H1 (cell line): ENCODE measurements at regions not wholly inside any gene's neighbourhood (a gene's known extent, or its start where the extent isn't known, plus 50 kb on each side); places are given as distances from the start of the nearest gene placed in this dataset.

ENCODE experiments used
- CTCF ChIA-PET: fragments of 300-600 bp; sonication (Branson Sonifier 250); formaldehyde crosslinking; loops from one replicate; lab custom pipeline; 2021; ENCODE audit not compliant: partially characterized antibody; lab: Charles Lee
- POLR2A ChIA-PET: fragments of 300-600 bp; sonication (Branson Sonifier 250); formaldehyde crosslinking; loops from one replicate; lab custom pipeline; 2021; ENCODE audit warnings: inconsistent platforms; ENCODE audit not compliant: partially characterized antibody; lab: Charles Lee
- DNase-seq, 2 experiments: peaks; one replicate each; pipeline versions ENCODE4 v3.0.0 to v3.0.0-alpha.2; 2010 to 2022; ENCODE audit warnings: low spot score in 2 of 2, low read depth in 1 of 2, mixed read lengths in 1 of 2
- FAIRE-seq: peaks from 2 replicates; lab custom pipeline; 2011; peaks lifted over from hg19 to GRCh38; lab: Jason Lieb, UNC
- H2AFZ ChIP-seq: 2 replicates; pipeline ENCODE4 v1.8.1; 2012; ENCODE audit warnings: low read length, inconsistent platforms
- H2AK5ac ChIP-seq: 2 replicates; pipeline ENCODE4 v1.6.1; 2013; ENCODE audit warnings: low read depth, low read length
- H2BK120ac ChIP-seq: replicated peaks from 2 replicates; pipeline ENCODE3; 2013; ENCODE audit warnings: low read depth, low read length, inconsistent platforms
- H2BK12ac ChIP-seq: 2 replicates; pipeline ENCODE4 v1.6.1; 2013; ENCODE audit warnings: low read depth, low read length
- H2BK15ac ChIP-seq: 2 replicates; pipeline ENCODE4 v1.6.1; 2013; ENCODE audit warnings: low read length
- H2BK20ac ChIP-seq: 2 replicates; pipeline ENCODE4 v1.6.1; 2013; ENCODE audit warnings: low read length
- H2BK5ac ChIP-seq: 2 replicates; pipeline ENCODE4 v1.6.1; 2013; ENCODE audit warnings: low read depth, low read length
- H3K14ac ChIP-seq: 2 replicates; pipeline ENCODE4 v1.6.1; 2013; ENCODE audit warnings: inconsistent platforms; ENCODE audit not compliant: insufficient read length
- H3K18ac ChIP-seq: 2 replicates; pipeline ENCODE4 v1.6.1; 2013; ENCODE audit warnings: low read length; ENCODE audit errors: extremely low read depth
- H3K23ac ChIP-seq: 2 replicates; pipeline ENCODE4 v1.6.1; 2013; ENCODE audit warnings: inconsistent platforms; ENCODE audit not compliant: insufficient read length
- H3K23me2 ChIP-seq: 2 replicates; pipeline ENCODE4 v1.6.1; 2013; ENCODE audit warnings: low read depth, low read length
- H3K27ac ChIP-seq: 2 replicates; pipeline ENCODE4 v1.6.1; 2011; ENCODE audit warnings: low read depth, low read length, inconsistent platforms
- H3K27me3 ChIP-seq, 4 experiments: replicated peaks in 1 of 4; 1 replicate in 1 of 4; 2 replicates in 3 of 4; pipeline versions ENCODE4 v1.6.1 to v1.8.1; 2011 to 2013; ENCODE audit warnings: low read length in 3 of 4, mild to moderate bottlenecking in 3 of 4, inconsistent platforms in 2 of 4, mixed read lengths in 2 of 4, moderate library complexity in 1 of 4; ENCODE audit not compliant: control insufficient read depth in 3 of 4, insufficient read depth in 3 of 4; ENCODE audit errors: extremely low read depth in 1 of 4
- H3K36me3 ChIP-seq, 4 experiments: 2 replicates each; pipeline versions ENCODE4 v1.6.1 to v1.8.1; 2011 to 2013; ENCODE audit warnings: mild to moderate bottlenecking in 4 of 4, low read length in 3 of 4, moderate library complexity in 2 of 4, control low read depth in 1 of 4, inconsistent platforms in 1 of 4; ENCODE audit not compliant: insufficient read depth in 4 of 4, control insufficient read depth in 2 of 4
- H3K4ac ChIP-seq: replicated peaks from 2 replicates; pipeline ENCODE3; 2013; ENCODE audit warnings: low read length, low read depth, mixed read lengths, inconsistent platforms; ENCODE audit not compliant: insufficient read length
- H3K4me1 ChIP-seq, 4 experiments: replicated peaks in 1 of 4; 1 replicate in 1 of 4; 2 replicates in 3 of 4; pipeline versions ENCODE4 v1.6.1 to v1.8.1; 2011 to 2013; ENCODE audit warnings: low read length in 3 of 4, inconsistent platforms in 2 of 4, mixed read lengths in 1 of 4; ENCODE audit not compliant: insufficient read depth in 4 of 4, control insufficient read depth in 3 of 4
- H3K4me2 ChIP-seq, 2 experiments: 2 replicates each; pipeline versions ENCODE4 v1.6.1 to v1.8.1; 2011 to 2013; ENCODE audit warnings: low read depth in 2 of 2, low read length in 2 of 2, control low read depth in 1 of 2, inconsistent platforms in 1 of 2, mild to moderate bottlenecking in 1 of 2; ENCODE audit not compliant: insufficient read depth in 1 of 2
- H3K4me3 ChIP-seq, 4 experiments: fragments of 200-600, 300-600 bp in 1 of 4; sonication (generic), shearing (Covaris generic), sonication (Bioruptor Twin) in 1 of 4; 2 replicates each; pipeline versions ENCODE4 v1.5.1 to v1.8.1; 2011 to 2016; ENCODE audit warnings: low read length in 4 of 4, low read depth in 3 of 4, control low read depth in 2 of 4, inconsistent platforms in 2 of 4, mild to moderate bottlenecking in 2 of 4, mixed read lengths in 1 of 4, moderate library complexity in 1 of 4; ENCODE audit not compliant: insufficient read depth in 2 of 4; ENCODE audit errors: extremely low read depth in 1 of 4
- H3K56ac ChIP-seq: replicated peaks from 2 replicates; pipeline ENCODE3; 2013; ENCODE audit warnings: low read depth, mild to moderate bottlenecking, mixed read lengths, low read length, inconsistent platforms; ENCODE audit not compliant: insufficient read length
- H3K79me1 ChIP-seq: 2 replicates; pipeline ENCODE4 v1.6.1; 2013; ENCODE audit warnings: low read depth, low read length, control low read depth
- H3K79me2 ChIP-seq, 2 experiments: 2 replicates each; pipeline versions ENCODE4 v1.6.1 to v1.8.1; 2012 to 2013; ENCODE audit warnings: low read length in 2 of 2, mild to moderate bottlenecking in 2 of 2, inconsistent platforms in 1 of 2; ENCODE audit not compliant: insufficient read depth in 2 of 2, control insufficient read depth in 1 of 2
- H3K9ac ChIP-seq, 4 experiments: replicated peaks in 1 of 4; 1 replicate in 1 of 4; 2 replicates in 3 of 4; pipeline versions ENCODE4 v1.6.1 to v1.8.1; 2011 to 2013; ENCODE audit warnings: low read depth in 3 of 4, low read length in 3 of 4, control low read depth in 2 of 4, mild to moderate bottlenecking in 2 of 4, moderate library complexity in 2 of 4, inconsistent platforms in 1 of 4; ENCODE audit errors: extremely low read depth in 1 of 4
- H3K9me3 ChIP-seq, 2 experiments: 2 replicates each; pipeline versions ENCODE4 v1.6.1 to v1.8.1; 2012 to 2013; ENCODE audit warnings: mild to moderate bottlenecking in 2 of 2, moderate library complexity in 2 of 2, control low read depth in 1 of 2, inconsistent platforms in 1 of 2, low read depth in 1 of 2, low read length in 1 of 2, mixed read lengths in 1 of 2; ENCODE audit not compliant: insufficient read depth in 2 of 2
- H4K20me1 ChIP-seq, 2 experiments: replicated peaks in 1 of 2; 2 replicates each; pipeline versions ENCODE3 to v1.8.1; 2011 to 2013; ENCODE audit warnings: inconsistent platforms in 2 of 2, low read length in 2 of 2, mild to moderate bottlenecking in 1 of 2; ENCODE audit not compliant: insufficient read depth in 2 of 2, control insufficient read depth in 1 of 2
- H4K5ac ChIP-seq: 2 replicates; pipeline ENCODE4 v1.6.1; 2013; ENCODE audit warnings: low read length, low read depth, mixed read lengths, inconsistent platforms; ENCODE audit not compliant: insufficient read length
- H4K8ac ChIP-seq: 2 replicates; pipeline ENCODE4 v1.8.0; 2013; ENCODE audit warnings: mild to moderate bottlenecking, moderate library complexity, low read length, inconsistent platforms; ENCODE audit not compliant: insufficient read depth; ENCODE audit errors: extremely low read depth
- H4K91ac ChIP-seq: replicated peaks from 2 replicates; pipeline ENCODE3; 2013; ENCODE audit warnings: low read length, mixed read lengths, inconsistent platforms; ENCODE audit not compliant: insufficient read length
- ASH2L ChIP-seq: fragments of 200-600, 300-600 bp; sonication (generic); IDR thresholded peaks from one replicate; pipeline ENCODE4 v1.7.1; 2017; ENCODE audit warnings: low read length
- E2F6 ChIP-seq: IDR thresholded peaks from 2 replicates; pipeline ENCODE4 v1.6.1; 2012; ENCODE audit warnings: inconsistent platforms
- JUND ChIP-seq: IDR thresholded peaks from 2 replicates; pipeline ENCODE4 v1.6.1; 2011; ENCODE audit warnings: mild to moderate bottlenecking, improper control_type of control experiment, low read length
- KDM4A ChIP-seq: IDR thresholded peaks from one replicate; pipeline ENCODE4 v1.7.1; 2012; ENCODE audit warnings: low read depth, mild to moderate bottlenecking, moderate library complexity, low read length, inconsistent platforms; ENCODE audit not compliant: severe bottlenecking
- MAFK ChIP-seq: IDR thresholded peaks from 2 replicates; pipeline ENCODE4 v1.6.1; 2012; ENCODE audit warnings: low read depth, mild to moderate bottlenecking, improper control_type of control experiment, low read length
- RBBP5 ChIP-seq: IDR thresholded peaks from 2 replicates; pipeline ENCODE4 v1.7.1; 2012; ENCODE audit warnings: low read depth, mild to moderate bottlenecking, inconsistent platforms, low read length, moderate library complexity, borderline replicate concordance
- SIN3A ChIP-seq, 2 experiments: IDR thresholded peaks in 1 of 2; conservative IDR thresholded peaks in 1 of 2; 2 replicates each; pipeline ENCODE4 v1.6.1; 2011 to 2012; ENCODE audit warnings: low read length in 2 of 2, improper control_type of control experiment in 1 of 2, low read depth in 1 of 2, mild to moderate bottlenecking in 1 of 2
- SP1 ChIP-seq: IDR thresholded peaks from 2 replicates; pipeline ENCODE4 v1.6.1; 2011; ENCODE audit warnings: low read depth, low read length
- SP2 ChIP-seq: IDR thresholded peaks from 2 replicates; pipeline ENCODE4 v1.6.1; 2012; ENCODE audit warnings: mild to moderate bottlenecking, low read length, inconsistent platforms
- SUZ12 ChIP-seq: fragments of 200-600 bp; sonication (generic); IDR thresholded peaks from 2 replicates; pipeline ENCODE4 v1.6.1; 2012; ENCODE audit warnings: mild to moderate bottlenecking, inconsistent platforms, low read length, moderate library complexity, mixed read lengths
- TAF1 ChIP-seq: IDR thresholded peaks from 2 replicates; pipeline ENCODE4 v1.6.1; 2011; ENCODE audit warnings: mild to moderate bottlenecking, low read depth, low read length
- TAF7 ChIP-seq: optimal IDR thresholded peaks from 2 replicates; pipeline ENCODE3; 2011; ENCODE audit warnings: low read depth, mild to moderate bottlenecking, inconsistent platforms, low read length, moderate library complexity, borderline replicate concordance
- TCF12 ChIP-seq: IDR thresholded peaks from 2 replicates; pipeline ENCODE4 v1.6.1; 2011; ENCODE audit warnings: low read depth, mild to moderate bottlenecking, low read length
- YY1 ChIP-seq: IDR thresholded peaks from 2 replicates; pipeline ENCODE4 v1.6.1; 2011; ENCODE audit warnings: low read depth, mild to moderate bottlenecking, low read length
- WGBS, 2 experiments: shearing (Covaris generic) in 1 of 2; methylation state at CpG; one replicate each; pipeline versions ENCODE4 v1.1.6 to v1.1.7; 2013 to 2015; ENCODE audit warnings: low lambda C conversion rate in 2 of 2, mixed read lengths in 2 of 2, inconsistent platforms in 1 of 2, low coverage in 1 of 2, missing lambda C conversion rate in 1 of 2; ENCODE audit not compliant: insufficient replicate concordance in 2 of 2, insufficient coverage in 1 of 2, insufficient read length in 1 of 2; ENCODE audit errors: extremely low coverage in 1 of 2, missing lambda C conversion rate in 1 of 2; 5-methylcytosine and 5-hydroxymethylcytosine counted together

GRCh38 chr6:219641-220198, 72.6 kb upstream of the DUSP22 start:
- Histone ChIP-seq H2BK5ac (no peak overlapping the region), H3K56ac (no peak overlapping the region), H3K9me3 (no peaks in the 10 kb centered on the region), H3K27ac (no peak overlapping the region), H2AK5ac (no peak overlapping the region), H3K23me2 (no peaks in the 10 kb centered on the region), H2AFZ (no peak overlapping the region), H4K5ac (no peak overlapping the region), H4K20me1 (no peaks in the 10 kb centered on the region), H3K4me1 (peaks cover 2 to 6% (median 5%) of the 10 kb centered on the region in 4 experiments; a peak in 5 of 7 replicates), H3K4me2 (no peak overlapping the region), H3K79me1 (no peaks in the 10 kb centered on the region), H2BK15ac (peak overlapping the region; percentile 13; the same call in 1 of the 2 replicates), H3K4ac (no peak overlapping the region), H3K4me3 (no peak overlapping the region), H3K18ac (no peak overlapping the region), H4K91ac (no peak overlapping the region), H3K23ac (no peak overlapping the region), H3K36me3 (no peaks in the 10 kb centered on the region), H2BK12ac (0 out of 2 replicates have a peak overlapping the region, but pooled peaks have one; percentile 27), H2BK120ac (no peak overlapping the region), H4K8ac (no peak overlapping the region), H3K27me3 (peaks cover 0 to 2% (median 0%) of the 10 kb centered on the region in 4 experiments; a peak in 1 of 7 replicates), H3K14ac (no peak overlapping the region), H2BK20ac (no peak overlapping the region), H3K9ac (no peak overlapping the region), H3K79me2 (no peaks in the 10 kb centered on the region)
- FAIRE-seq: no peak
- POLR2A ChIA-PET: no interaction called here
- DNase-seq: no peak
- CTCF ChIA-PET: interaction anchor here (2.3 to 6.5 kb wide), 3 partner anchors 18 to 189 kb away, joined by 8 to 46 read pairs (median 37); no protein-coding TSS in a partner anchor
- 69% methylated on average over 15 of the region's 17 CpGs; no CpG with 5 or more reads in 1 of the 2 experiments for WGBS, 2 experiments
- TF ChIP-seq KDM4A: no peak
- 0 out of 2 replicates have a peak, but pooled peaks have one; percentile 29 for TF ChIP-seq JUND
- no peak for TF ChIP-seq SIN3A (conservative IDR thresholded peaks at IDR 0.05 in 1 of 2, IDR thresholded peaks at IDR 0.05 in 1 of 2; ENCODE audit: low read depth in 1 of 2, low read length in 2 of 2)
- TF ChIP-seq MAFK: peak; percentile 88
- no peak for TF ChIP-seq TCF12
- no peak for TF ChIP-seq SP1
- no peak for TF ChIP-seq TAF7
- TF ChIP-seq TAF1: no peak
- no peak for TF ChIP-seq YY1
- TF ChIP-seq SUZ12: no peak
- TF ChIP-seq E2F6: no peak
- TF ChIP-seq RBBP5: no peak
- TF ChIP-seq ASH2L: no peak
- no peak for TF ChIP-seq SP2
